Vagina (tissue), 2 donors: ENCODE measurements at regions not wholly inside any gene's neighbourhood (a gene's known extent, or its start where the extent isn't known, plus 50 kb on each side); places are given as distances from the start of the nearest gene placed in this dataset.

Experiments
- DNase-seq, 2 donors: peaks; one replicate each; pipeline ENCODE4 v3.0.0-alpha.2; 2017; ENCODE audit errors: extremely low spot score in 2 of 2
- H3K27ac ChIP-seq: fragments of 200-600 bp; sonication (generic); one replicate; pipeline ENCODE4 v1.5.1; 2019
- H3K27me3 ChIP-seq: fragments of 200-600 bp; sonication (generic); one replicate; pipeline ENCODE4 v1.5.1; 2019
- H3K36me3 ChIP-seq, 2 donors: fragments of 200-600 bp; sonication (generic); one replicate each; pipeline ENCODE4 v1.5.1; 2017 to 2019
- H3K4me1 ChIP-seq: fragments of 200-600 bp; sonication (generic); one replicate; pipeline ENCODE4 v1.5.1; 2019
- H3K4me3 ChIP-seq, 2 donors: fragments of 200-600 bp; sonication (generic); 1 replicate in 1 of 2; 2 replicates in 1 of 2; pipeline ENCODE4 v1.5.1; 2016 to 2019
- H3K9me3 ChIP-seq: fragments of 200-600 bp; sonication (generic); one replicate; pipeline ENCODE4 v1.5.1; 2019
- CTCF ChIP-seq, 3 experiments: fragments of 450-650 bp in 2 of 3; fragments of 200-600 bp in 1 of 3; sonication (generic) in 1 of 3; IDR thresholded peaks; one replicate each; pipeline ENCODE4 v1.5.1; 2017 to 2019; ENCODE audit warnings: antibody characterized with exemption in 3 of 3, mild to moderate bottlenecking in 2 of 3, moderate library complexity in 2 of 3
- POLR2A ChIP-seq, 2 donors: fragments of 450-650 bp; IDR thresholded peaks; one replicate each; pipeline ENCODE4 v1.6.1; 2017; ENCODE audit warnings: antibody characterized with exemption in 2 of 2, mild to moderate bottlenecking in 2 of 2, moderate library complexity in 2 of 2
- POLR2AphosphoS5 ChIP-seq, 2 donors: sonication (generic); formaldehyde crosslinking; IDR thresholded peaks; one replicate each; pipeline ENCODE4 v1.9.0; 2017; ENCODE audit warnings: antibody characterized with exemption in 2 of 2, mild to moderate bottlenecking in 2 of 2, low read depth in 1 of 2; ENCODE audit not compliant: insufficient read depth in 1 of 2
- intact Hi-C: fragments of 100-400 bp; cut with DNase I; formaldehyde crosslinking; loops from one replicate; pipeline ENCODE4 v1.15.1; 2023

GRCh38 chr9:24127519-24127918 is 301.5 kb upstream of the ELAVL2 start:
- intact Hi-C loops: no loop called here
- Histone ChIP-seq H3K9me3 (no peaks in the 10 kb centered on the region), H3K4me3 (no peak overlapping the region), H3K36me3 (no peaks in the 10 kb centered on the region), H3K27ac (no peak overlapping the region), H3K27me3 (no peaks in the 10 kb centered on the region), H3K4me1 (no peaks in the 10 kb centered on the region)
- no peak for DNase-seq
- TF ChIP-seq CTCF (IDR thresholded peaks at IDR 0.05) (no peak), POLR2AphosphoS5 (IDR thresholded peaks at IDR 0.05; ENCODE audit: insufficient read depth in 1 of 2, low read depth in 1 of 2) (no peak), POLR2A (IDR thresholded peaks at IDR 0.05) (no peak)

- TF ChIP-seq POLR2AphosphoS5 (IDR thresholded peaks at IDR 0.05; ENCODE audit: insufficient read depth in 1 of 2, low read depth in 1 of 2): no peak
- TF ChIP-seq POLR2A (IDR thresholded peaks at IDR 0.05): no peak
- no peak for TF ChIP-seq CTCF (IDR thresholded peaks at IDR 0.05)
- no peak for DNase-seq
- Histone ChIP-seq H3K36me3 (no peaks in the 10 kb centered on the region), H3K27me3 (no peaks in the 10 kb centered on the region), H3K4me1 (no peaks in the 10 kb centered on the region), H3K4me3 (no peak overlapping the region), H3K9me3 (no peaks in the 10 kb centered on the region), H3K27ac (no peak overlapping the region)
- intact Hi-C loops: no loop called here
These were observed 292.1 kb upstream of the ELAVL2 start for GRCh38 chr9:24118190-24118589.

DNA sequence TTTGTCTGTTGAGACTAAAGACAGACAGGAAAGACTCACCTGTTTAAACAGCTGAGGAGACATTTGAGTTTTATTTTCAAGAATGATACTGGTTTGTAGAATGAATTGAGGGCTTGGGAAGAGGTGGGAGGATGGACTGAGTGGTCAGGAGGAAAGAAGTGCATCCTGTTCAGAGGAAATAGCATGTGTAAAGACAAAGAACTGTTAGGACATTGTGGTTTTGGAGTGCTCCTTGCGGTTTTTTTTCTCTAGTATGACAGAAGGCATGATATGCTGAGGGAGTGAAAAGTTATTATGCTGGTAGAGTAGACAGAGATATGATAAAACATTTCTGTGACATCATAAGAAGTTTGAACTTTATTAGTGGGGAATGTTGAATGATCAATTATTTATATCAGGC is 270.7 kb upstream of the ELAVL2 start:
- H3K27ac ChIP-seq: no peak overlapping the region
- no peak for TF ChIP-seq CTCF (IDR thresholded peaks at IDR 0.05)
- TF ChIP-seq POLR2AphosphoS5 (IDR thresholded peaks at IDR 0.05; ENCODE audit: insufficient read depth in 1 of 2, low read depth in 1 of 2): no peak
- no peak for TF ChIP-seq POLR2A (IDR thresholded peaks at IDR 0.05)
- no peaks in the 10 kb centered on the region for H3K4me1 ChIP-seq
- H3K27me3 ChIP-seq: no peaks in the 10 kb centered on the region
- no peak overlapping the region for H3K4me3 ChIP-seq
- intact Hi-C loops: no loop called here
- DNase-seq: no peak
- H3K36me3 ChIP-seq: no peaks in the 10 kb centered on the region
- no peaks in the 10 kb centered on the region for H3K9me3 ChIP-seq

GRCh38 chr9:24095246-24095645 is 269.2 kb upstream of the ELAVL2 start:
- TF ChIP-seq POLR2AphosphoS5 (IDR thresholded peaks at IDR 0.05; ENCODE audit: insufficient read depth in 1 of 2, low read depth in 1 of 2) (no peak), CTCF (IDR thresholded peaks at IDR 0.05) (no peak), POLR2A (IDR thresholded peaks at IDR 0.05) (no peak)
- no peak for DNase-seq
- Histone ChIP-seq H3K4me3 (no peak overlapping the region), H3K27me3 (no peaks in the 10 kb centered on the region), H3K27ac (no peak overlapping the region), H3K4me1 (no peaks in the 10 kb centered on the region), H3K9me3 (no peaks in the 10 kb centered on the region), H3K36me3 (no peaks in the 10 kb centered on the region)
- intact Hi-C loops: no loop called here

DNA sequence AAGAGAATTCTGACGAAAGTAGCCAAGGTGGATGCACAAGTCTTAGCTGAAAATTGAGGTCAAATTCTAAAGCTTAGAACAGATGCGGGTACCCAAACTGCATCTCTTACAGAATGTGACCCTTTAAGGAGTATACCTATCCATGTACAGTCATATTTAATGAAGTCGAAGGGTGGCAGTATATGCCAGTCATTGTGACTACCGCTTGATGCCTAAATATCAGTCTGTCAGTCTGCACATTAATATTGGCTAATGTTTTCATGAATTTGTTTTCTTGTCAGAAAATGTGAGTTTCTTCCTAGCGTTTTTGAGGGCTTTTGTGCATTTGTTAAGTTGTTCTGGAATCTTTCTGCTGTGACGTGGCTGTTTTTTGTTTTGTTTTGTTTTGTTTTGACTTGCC is 264.5 kb upstream of the ELAVL2 start:
- no peak overlapping the region for H3K27ac ChIP-seq
- H3K36me3 ChIP-seq: no peaks in the 10 kb centered on the region
- DNase-seq: no peak
- TF ChIP-seq CTCF (IDR thresholded peaks at IDR 0.05): no peak
- no peak for TF ChIP-seq POLR2AphosphoS5 (IDR thresholded peaks at IDR 0.05; ENCODE audit: insufficient read depth in 1 of 2, low read depth in 1 of 2)
- no peak for TF ChIP-seq POLR2A (IDR thresholded peaks at IDR 0.05)
- no peaks in the 10 kb centered on the region for H3K9me3 ChIP-seq
- intact Hi-C loops: no loop called here
- H3K27me3 ChIP-seq: no peaks in the 10 kb centered on the region
- H3K4me1 ChIP-seq: no peaks in the 10 kb centered on the region
- no peak overlapping the region for H3K4me3 ChIP-seq
